GM12874 (cell line): ENCODE measurements at regions not wholly inside any gene's neighbourhood (a gene's known extent, or its start where the extent isn't known, plus 50 kb on each side); places are given as distances from the start of the nearest gene placed in this dataset.

Experiments
- CTCF ChIP-seq: IDR thresholded peaks from 2 replicates; pipeline ENCODE4 v1.5.1; 2011; ENCODE audit warnings: low read depth, mild to moderate bottlenecking, control low read depth, low read length, moderate library complexity; ENCODE audit not compliant: insufficient read depth

DNA sequence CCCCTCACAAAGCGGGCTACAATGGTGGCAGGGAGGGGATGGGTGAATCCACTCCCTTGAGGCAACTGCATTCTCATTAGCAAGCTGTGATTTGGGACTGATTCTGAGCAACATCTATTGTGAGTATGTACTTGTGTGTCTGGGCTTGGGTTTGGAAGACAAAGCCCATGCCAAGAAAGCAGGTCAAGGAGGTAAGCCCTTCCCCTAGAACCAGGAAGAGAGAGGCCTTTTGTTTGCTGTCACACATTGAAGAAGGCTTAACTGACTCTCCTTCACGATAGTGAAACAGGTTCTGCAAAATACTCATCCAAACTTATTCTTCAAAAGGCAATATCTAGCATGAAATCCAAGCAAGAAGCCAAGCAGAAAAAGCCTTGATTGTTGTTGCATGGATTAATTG, 403.1 kb upstream of the ID4 start:
- TF ChIP-seq CTCF, result no peak

- no peak for TF ChIP-seq CTCF
These were observed 401.4 kb upstream of the ID4 start for GRCh38 chr6:19435755-19436154.

DNA sequence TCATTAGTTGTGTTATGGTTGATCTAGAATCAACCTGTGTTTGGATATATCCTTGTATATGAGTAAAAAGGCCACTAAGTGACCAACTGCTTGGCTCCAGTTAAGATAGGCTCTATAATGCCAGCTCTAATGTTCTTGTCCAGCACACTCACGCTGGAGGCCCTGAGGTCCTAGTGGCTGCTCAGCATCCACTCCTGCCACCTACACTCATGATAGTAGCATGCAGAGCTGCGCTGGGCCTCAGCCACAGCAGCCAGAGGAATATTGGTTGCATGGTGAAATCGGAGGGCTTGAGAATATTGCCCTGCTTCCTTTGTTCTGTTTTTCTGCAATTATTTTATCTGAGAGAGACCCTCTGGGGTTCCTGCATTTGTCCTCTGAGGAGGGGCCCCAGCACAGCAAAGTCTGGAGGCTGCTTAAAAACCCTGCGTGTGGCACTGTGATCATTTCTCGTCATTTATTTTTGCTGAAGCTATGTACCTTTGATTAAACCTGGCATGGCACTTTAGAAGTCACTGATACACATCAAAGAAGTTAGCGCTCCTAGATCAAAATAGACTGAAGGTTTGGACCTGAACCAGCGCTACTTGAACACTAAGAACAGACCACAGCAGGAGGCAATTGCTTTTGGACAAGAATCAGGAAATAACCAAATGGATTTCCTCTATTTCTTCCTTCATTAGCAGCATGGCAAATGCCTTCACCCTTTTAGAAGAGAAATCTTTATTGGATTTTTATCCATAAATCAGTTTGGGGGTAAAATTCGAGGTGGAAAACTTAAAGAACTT, 398.4 kb upstream of the ID4 start:
- TF ChIP-seq CTCF, result no peak

DNA sequence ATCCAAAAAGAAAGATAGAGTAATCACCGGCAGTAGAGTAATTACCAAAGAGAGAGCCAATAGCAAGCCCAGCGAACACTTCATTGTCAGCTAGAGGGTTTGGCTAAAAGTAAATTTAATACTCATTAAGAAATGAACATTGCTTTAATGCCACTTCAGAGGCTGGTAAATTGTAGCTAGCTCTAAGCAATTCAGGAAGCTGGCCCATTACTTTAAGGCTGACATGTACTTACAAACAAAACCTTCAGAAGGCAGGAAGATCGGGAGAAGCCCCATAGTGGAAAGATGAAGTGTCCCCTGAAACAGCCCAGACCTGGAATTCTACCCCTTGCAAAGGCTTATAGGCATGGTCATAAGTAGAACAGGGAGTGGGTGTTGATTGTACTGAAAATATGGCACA, 396.6 kb upstream of the ID4 start:
- TF ChIP-seq CTCF, result no peak

DNA sequence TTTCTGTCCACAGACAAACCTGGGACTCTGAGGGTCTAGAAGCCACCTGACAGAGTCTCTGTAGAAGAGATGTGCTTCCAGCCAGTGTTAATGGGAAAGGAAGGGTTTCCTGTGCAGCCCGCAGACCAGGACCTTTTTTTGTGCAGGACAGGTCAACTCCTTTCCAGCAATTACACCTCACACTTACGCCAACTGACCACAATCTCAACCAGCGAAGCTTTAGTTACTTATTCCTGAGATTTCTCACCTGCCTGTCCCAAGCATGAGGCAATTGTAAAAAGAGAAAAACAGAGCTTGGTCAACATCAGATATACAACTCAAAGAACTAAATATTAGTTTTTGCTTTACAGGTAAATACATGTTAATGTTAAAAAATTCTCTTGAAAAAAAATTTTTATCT, 393.8 kb upstream of the ID4 start:
- no peak for TF ChIP-seq CTCF

- TF ChIP-seq CTCF, result no peak
These were observed 393.1 kb upstream of the ID4 start for GRCh38 chr6:19444041-19444440.

- TF ChIP-seq CTCF, result no peak
These were observed 392.7 kb upstream of the ID4 start for GRCh38 chr6:19444481-19444880.

DNA sequence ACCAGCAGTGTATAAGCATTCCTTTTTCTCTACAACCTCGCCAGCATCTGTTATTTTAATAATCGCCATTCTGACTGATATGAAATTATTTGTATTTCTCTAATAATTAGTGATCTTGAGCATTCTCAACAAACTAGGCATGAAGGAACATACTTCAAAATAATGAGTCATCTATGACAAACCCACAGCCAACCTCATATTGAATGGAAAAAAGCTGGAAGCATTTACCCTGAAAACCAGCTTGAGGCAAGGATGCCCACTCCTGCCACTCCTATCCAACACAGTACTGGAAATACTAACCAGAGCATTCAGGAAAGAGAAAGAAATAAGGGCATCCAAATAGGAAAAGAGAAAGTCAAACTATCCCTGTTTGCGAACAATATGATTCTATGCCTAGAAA, 390.6 kb upstream of the ID4 start:
- no peak for TF ChIP-seq CTCF
